Activated T-cell treated with anti-CD3 and anti-CD28 coated beads, Interleukin-2, amount 50 U/mL, for 48 hours (primary cell): ENCODE measurements at regions not wholly inside any gene's neighbourhood (a gene's known extent, or its start where the extent isn't known, plus 50 kb on each side); places are given as distances from the start of the nearest gene placed in this dataset.
"Not testable (repeated sequence)": the region's sequence is repeated elsewhere in the genome, so short reads cannot be mapped to it uniquely, and the experiment has no call there.

ENCODE experiments used
- DNase-seq, 2 experiments: peaks; one replicate each; pipeline ENCODE4 v3.0.0-alpha.2; 2020

DNA sequence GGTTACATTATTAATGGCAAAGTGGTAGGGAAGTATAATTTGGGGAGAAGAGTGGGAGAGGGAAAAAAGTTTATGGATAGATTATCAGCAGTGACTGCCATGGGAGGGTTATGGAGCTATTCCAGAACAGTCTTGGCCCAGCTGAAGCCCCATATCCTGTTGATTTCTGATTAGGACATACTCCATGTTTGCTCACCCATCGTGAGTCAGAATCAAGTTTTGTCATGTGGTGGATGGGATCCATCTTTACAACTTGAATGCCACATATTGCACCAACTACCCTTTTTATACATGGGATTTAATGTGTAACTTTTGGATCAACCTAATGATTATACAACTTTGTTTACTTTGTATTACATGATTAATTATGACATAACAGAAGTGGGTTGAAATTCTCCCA, 217.0 kb downstream of the HAO1 start:
- DNase-seq: no peak

- no peak for DNase-seq
Observed at GRCh38 chr20:7728338-7728737, 211.9 kb downstream of the HAO1 start.

GRCh38 chr20:7734216-7734615, 206.0 kb downstream of the HAO1 start:
- no peak for DNase-seq

DNA sequence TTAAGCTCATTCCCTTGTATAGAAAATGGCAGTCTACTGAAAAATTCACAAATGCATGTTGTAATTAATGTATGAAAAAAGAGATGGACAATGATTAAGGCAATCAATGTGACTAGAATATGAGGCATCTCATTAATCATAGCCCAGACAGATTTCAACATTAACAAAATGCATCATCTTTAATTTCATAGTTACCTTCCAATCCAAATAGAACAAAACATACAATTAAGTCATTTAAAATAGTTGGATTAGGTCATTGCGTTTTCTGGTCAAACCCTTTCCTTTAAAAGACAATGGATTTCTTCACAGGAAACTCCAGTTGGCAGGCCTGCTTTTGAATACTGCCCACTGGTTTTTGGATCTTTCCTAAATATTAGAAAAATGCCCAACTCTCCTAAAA, 203.9 kb downstream of the HAO1 start:
- no peak for DNase-seq

GRCh38 chr20:7741866-7742265, 198.4 kb downstream of the HAO1 start:
- no peak for DNase-seq

DNA sequence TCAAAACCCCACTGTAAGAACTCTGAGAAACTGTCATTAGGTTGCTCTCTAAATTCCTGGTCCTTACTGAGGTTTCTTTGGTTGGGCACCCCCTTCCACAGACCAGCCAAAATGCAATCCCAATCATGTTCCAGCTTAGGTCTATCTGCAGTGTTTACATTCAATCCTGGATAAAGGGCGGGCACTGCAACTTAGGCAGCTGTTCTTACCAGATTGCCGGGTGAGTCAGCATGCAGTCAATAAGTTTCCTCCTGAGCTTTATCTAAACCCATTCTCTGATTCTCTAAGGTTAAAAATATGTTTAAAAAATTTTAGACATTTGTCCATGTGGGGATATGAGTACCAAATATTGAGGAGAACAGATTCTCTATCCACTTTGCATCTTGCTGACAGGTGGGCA, 197.8 kb downstream of the HAO1 start:
- DNase-seq: no peak

GRCh38 chr20:7744411-7744810, 195.8 kb downstream of the HAO1 start:
- no peak for DNase-seq

DNA sequence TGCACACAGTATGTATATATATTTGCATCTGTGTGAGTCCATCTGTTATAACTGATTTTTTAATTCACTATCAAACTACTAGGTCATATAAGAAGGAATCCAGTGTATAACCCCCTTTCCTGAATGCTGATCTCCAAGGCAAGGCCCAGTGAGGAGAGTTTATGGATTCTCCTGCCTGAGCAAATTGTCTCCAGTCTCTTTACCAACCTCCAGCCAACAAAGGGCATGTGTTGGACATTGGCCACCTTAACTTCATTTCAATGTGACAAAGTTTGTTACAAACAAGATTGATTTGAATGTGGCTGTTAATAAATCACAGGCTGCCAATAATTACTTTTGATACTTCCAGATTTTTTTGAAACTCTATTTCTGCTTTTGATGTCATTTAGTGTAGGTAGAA, 191.6 kb downstream of the HAO1 start:
- no peak for DNase-seq

DNA sequence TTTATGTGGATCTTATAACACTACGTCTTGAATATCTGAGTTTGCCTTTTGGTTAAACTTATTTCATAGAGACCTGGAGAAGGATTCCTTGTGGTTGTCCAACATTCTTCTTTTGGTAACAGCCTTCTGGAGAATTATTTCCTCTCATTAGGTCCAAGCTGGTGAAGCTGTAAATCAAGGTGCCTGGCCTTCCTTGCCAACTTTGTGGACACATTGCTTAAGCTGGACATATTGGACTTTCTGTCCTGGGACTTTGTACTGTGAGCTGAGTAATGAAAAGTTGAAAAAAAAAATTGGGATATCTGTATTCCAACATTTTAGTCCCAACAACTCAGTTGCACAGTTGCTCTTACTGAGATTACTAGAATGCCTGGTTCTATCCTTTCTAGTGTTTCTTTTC, 186.2 kb downstream of the HAO1 start:
- DNase-seq: no peak

- DNase-seq: no peak
Observed at GRCh38 chr20:7758406-7758805, 181.9 kb downstream of the HAO1 start.

DNA sequence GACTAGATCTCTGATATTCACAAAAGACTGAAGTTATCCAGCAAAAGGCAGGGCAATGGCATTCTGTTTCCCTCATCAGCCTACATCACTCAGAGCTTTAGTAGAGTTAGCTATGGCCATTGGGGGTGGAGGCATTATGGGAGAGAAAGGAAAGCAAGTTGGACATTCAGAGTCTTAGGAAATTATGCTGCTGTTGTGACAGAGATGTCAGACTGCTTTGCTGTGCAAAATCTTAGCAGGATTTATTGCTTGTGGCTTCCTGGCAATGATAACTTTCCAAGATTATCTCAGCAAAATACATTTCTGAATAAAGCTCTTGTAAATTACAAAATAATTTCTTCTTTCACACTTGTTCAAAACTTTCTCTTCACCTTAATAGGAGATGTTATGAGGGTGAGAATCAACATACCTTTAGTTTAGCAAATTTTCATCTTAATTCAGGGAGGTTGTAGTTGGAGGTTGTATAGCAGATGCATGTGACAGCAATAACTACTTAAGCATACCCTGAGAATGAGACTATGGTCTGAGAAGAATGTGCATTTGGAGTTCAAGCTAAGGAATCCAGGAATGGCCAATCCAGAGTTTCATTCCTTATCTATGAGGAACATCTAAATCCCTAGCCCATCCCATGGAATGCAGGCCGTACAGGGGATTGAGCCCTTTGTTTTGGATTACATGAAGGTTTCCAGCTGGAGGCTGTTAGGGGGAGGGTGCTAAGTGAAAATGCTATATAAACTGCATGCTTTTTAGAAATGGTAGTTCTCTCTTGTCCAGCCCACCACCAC, 179.8 kb downstream of the HAO1 start:
- no peak for DNase-seq

GRCh38 chr20:7765221-7765620, 175.0 kb downstream of the HAO1 start:
- DNase-seq: no peak

GRCh38 chr20:7770046-7770445, 170.2 kb downstream of the HAO1 start:
- no peak for DNase-seq

DNA sequence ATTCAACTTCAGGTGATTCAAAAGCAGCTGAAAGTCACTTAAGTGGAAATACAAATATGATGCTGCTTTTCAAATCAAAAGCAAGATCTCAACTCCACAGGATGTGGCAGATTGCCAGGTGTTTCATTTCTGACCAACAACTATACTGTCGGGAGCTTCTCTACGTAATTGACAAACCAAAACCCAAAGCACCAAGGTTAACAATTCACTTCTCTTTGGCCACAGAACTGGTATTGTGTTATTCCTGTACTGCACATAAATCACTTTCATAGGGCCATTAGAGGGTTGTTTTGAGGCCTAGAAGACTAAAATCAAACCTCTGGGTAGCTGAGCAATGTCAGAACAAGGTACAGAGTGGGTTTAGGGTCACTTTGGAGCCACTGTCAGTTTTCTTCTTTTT, 169.7 kb downstream of the HAO1 start:
- no peak for DNase-seq

- no peak for DNase-seq
Observed at GRCh38 chr20:7772371-7772770, 167.9 kb downstream of the HAO1 start.

- no peak for DNase-seq
Observed at GRCh38 chr20:7773511-7773910, 166.7 kb downstream of the HAO1 start.

DNA sequence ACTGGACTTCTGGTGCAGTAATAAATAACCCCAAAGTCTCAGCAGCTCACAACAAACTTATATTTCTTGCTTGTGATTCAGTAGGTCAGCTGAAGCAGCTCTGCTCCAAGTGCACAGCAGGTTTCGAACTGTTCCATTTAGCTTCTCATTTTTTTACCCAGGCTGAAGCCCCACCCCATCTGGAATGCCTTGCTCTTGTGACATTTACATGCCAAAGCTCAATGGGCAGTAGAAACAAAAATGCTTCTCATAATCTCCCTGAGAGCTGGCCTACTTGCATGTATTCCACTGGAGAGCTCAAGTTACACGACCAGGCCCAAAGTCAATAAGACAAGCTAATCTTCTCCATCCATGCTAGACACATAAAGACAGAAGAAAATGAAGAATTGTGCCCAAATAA, 165.2 kb downstream of the HAO1 start:
- no peak for DNase-seq

GRCh38 chr20:7776148-7776547, 164.1 kb downstream of the HAO1 start:
- DNase-seq: no peak

DNA sequence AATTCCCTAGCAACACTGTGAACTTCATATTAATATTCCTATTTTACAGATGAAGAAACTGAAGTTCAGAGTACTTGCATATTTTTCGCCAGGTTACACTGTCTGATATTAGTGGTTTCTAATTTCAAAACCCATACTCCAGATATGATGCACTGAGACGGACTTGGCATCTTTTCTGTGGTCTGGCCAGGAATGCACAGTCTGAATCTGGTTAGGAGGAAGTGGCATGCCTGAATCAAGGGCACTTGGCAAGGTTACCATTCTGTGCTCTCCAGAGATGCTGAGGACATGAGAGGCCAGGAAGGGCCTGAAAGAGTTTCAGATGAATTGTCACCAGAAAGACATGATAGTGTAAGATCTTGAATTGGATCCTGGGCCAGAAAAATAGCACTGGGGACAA, 150.1 kb downstream of the HAO1 start:
- DNase-seq: no peak

GRCh38 chr20:7792150-7792869, 147.9 kb downstream of the HAO1 start:
- DNase-seq: no peak

- DNase-seq: no peak
Observed at GRCh38 chr20:7798176-7798575, 142.1 kb downstream of the HAO1 start.

DNA sequence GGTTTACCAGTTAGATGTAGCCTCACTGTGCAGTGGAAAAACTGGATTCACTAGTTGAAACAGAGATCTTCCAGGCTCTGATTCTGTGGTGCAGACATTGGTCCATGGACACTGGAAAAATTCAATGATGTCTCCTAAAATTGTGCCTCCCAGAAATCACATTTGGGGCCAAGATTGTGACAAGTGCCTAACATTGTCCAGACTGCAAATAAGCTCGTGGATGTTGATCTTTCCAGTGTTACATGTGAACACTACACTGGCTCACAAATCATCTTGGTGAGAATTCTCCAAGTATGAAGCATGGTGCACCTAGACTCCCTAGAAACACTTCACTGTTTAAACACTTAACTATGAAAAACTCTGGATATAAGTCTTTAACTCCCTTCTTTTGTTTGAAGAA, 140.4 kb downstream of the HAO1 start:
- DNase-seq: no peak

GRCh38 chr20:7803411-7804151, 136.7 kb downstream of the HAO1 start:
- not testable (repeated sequence) for DNase-seq

GRCh38 chr20:7806831-7807230, 133.4 kb downstream of the HAO1 start:
- no peak for DNase-seq
